ENCODE measurements at regions not wholly inside any gene's neighbourhood (a gene's known extent, or its start where the extent isn't known, plus 50 kb on each side); places are given as distances from the start of the nearest gene placed in this dataset.

GRCh38 chr11:130727157-130728119, 188.8 kb downstream of the SNX19 start:
- TF ChIP-seq POLR2AphosphoS5 (IDR thresholded peaks at IDR 0.05; ENCODE audit: borderline replicate concordance, low read depth, low read length) (no peak), EZH2 (IDR thresholded peaks at IDR 0.05) (no peak)
